Stromal cell of bone marrow (primary cell): ENCODE measurements at regions not wholly inside any gene's neighbourhood (a gene's known extent, or its start where the extent isn't known, plus 50 kb on each side); places are given as distances from the start of the nearest gene placed in this dataset.
"Not testable (repeated sequence)": the region's sequence is repeated elsewhere in the genome, so short reads cannot be mapped to it uniquely, and the experiment has no call there.

Experiments used
- DNase-seq: peaks from one replicate; pipeline ENCODE4 v3.0.0-alpha.2; 2012; ENCODE audit warnings: low read depth

DNA sequence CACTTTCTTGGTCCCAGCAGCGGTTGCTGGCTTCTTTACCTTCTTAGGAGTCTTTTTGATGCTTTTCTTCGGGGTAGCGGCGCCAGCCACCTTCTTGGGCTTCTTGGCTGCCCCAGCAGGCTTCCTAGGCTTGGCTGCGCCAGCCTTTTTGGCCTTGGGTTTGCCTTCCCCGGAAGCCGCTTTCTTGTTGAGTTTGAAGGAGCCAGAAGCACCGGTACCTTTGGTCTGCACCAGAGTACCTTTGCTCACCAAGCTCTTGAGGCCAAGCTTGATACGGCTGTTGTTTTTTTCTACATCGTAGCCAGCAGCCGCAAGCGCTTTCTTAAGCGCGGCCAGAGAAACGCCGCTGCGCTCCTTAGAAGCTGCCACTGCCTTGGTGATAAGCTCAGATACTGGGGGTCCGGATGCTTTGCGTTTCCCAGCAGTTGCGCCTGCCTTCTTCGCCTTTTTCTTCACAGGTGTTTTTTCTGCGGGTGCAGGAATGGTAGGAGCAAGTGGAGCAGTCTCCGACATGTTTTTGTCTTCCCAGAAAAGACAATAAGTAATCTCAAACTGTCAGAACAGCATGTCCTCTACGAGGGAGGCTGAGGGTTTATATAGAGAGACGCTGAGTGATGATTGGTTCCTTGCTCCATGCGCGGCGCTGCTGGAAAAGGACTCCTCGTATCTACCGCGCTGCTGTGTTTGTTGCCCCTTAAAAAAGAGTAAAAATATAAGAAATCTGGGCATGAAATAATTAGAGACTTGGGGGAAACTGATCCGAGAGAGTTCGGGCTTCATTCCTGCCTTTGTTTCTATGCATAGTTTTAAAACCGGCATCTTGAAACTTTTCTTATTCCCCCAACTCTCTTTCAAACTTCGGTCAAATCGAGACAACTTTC lies 130.3 kb upstream of the BTN3A2 start:
- DNase-seq = peak; percentile 42

DNA sequence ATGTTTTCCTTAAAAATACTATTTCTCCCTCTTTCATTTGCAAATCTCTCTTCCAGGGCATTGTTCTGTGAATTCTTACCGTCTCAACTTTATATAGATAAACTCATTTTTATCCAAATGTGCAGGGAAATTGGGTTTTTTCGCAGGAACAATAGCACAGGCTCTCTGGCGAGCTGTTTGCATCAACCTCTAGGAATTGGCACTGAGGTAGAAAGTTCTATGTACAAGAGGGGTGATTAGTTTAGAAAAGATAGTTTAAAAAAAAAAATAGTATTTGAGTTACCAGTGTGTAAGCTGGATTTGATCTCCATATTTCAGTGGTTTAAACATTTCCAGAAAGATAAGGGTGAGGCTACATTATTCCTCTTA lies 129.7 kb upstream of the BTN3A2 start:
- no peak for DNase-seq

DNA sequence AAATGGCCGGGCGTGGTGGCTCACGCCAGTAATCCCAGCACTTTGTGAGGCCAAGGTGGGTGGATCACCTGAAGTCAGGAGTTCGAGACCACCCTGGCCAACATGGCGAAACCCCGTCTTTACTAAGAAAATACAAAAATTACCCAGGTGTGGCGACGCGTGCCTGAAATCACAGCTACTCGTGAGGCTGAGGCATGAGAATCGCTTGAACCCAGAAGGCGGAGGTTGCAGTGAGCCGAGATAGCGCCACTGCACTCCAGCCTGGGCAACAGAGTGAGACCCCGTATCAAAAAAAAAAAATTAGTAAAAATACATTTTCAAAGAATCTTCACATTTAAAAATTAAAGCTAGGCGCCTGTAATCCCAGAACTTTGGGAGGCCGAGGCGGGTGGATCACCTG lies 125.6 kb upstream of the BTN3A2 start:
- not testable (repeated sequence) for DNase-seq

DNA sequence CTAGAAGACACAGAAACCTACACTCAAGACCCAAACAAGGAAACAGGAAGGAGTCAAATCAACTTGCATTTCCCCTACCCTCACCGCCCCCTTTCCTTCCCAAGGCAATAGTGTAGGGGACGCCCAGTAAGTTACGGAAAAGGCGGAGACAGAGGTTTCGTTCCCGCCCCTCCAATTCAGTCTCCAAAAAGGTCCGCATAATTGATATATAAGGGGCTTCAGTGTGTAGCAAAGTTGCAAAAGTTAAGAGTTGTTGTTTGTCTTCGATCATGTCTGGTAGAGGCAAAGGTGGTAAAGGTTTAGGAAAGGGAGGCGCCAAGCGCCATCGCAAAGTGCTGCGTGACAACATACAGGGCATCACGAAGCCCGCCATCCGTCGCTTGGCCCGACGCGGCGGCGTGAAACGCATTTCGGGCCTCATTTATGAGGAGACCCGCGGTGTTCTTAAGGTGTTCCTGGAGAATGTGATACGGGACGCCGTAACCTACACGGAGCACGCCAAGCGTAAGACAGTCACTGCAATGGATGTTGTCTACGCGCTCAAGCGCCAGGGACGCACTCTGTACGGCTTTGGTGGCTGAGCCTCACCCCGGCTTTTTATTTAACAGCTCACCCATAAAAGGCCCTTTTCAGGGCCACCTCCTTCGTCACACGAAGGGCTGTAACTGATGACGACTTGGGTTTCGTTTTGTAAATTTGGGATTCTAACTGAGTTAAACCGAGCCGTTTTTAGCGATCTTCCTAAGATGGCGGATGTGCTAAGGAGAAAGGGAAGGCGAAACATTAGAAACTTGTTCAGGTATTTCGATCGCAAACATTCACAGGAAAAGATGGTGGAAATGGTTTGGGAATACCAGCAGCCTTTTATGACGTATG lies 124.6 kb upstream of the BTN3A2 start:
- DNase-seq = peak; percentile 38

DNA sequence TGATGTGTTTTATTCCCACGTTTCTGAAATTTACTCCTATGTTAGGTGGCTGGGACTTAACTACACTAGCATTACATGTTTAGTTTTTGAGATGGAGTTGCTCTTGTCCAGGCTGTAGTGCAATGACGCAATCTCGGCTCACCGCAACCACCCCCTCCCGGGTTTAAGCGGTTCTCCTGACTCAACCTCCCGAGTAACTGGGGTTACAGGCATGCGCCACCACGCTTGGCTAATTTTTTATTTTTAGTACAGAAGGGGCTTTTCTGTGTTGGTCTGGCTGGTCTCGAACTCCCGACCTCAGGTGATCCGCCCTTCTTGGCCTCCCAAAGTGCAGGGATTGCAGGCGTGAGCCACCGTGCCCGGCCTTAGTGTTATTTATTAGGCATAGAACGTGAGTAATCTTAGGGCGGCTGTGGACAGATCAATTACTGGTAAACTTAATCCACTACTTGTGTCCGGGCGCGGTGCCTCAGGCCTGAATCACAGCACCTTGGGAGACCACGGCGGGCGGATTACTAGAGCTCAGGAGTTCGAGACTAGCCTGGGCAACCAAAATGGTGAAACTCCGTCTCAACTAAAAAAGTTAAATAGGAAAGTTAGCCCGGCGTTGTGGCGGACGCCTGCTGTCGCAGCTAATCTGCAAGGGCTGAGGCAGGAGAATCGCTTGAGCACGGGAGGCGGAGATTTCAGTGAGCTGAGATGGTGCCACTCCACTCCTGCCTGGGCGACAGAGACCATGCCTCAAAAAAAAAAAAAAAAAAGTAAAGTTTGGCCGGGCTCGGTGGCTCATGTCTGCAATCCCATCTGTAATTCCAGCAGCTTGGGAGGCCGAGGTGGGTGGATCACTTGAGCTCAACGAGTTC lies 123.7 kb upstream of the BTN3A2 start:
- peak; percentile 37 for DNase-seq

DNA sequence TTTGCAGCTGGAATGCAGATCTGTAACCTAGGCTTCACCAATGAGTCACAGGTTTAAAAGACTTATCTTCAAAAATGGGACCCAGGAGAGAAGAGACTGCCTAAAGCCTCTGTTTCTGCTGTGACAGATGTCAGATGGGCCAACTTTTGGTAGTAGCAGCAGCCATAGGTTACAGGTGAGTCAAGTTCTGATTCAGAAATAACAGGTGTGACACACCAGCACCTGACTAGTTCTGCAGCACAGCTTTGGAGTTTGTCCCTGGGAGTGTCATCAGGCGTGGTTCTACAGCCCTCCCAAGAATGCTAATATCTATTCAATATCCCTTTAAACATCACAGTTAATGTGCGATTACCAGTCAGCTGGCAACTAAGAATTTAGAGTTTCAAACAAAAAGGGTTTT lies 121.9 kb upstream of the BTN3A2 start:
- DNase-seq = no peak

DNA sequence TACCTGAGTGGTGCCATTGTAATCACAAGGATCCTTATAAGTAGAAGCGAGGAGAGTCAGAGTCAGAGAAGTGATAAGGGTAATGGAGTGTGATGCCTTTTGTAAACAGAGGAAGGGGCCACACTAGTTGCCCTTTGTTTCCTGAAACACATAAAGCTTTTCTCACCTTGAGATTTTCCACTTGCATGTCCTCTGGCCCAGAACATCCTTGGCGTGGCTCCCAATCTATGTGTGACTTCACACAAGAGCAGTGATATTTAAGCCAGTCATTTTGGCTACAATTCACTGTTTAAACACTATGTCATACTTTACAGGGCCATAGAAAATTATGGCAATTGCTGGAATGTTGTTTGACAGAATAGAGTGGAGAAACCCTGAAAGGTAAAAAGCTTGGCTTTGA lies 121.2 kb upstream of the BTN3A2 start:
- DNase-seq = no peak

DNA sequence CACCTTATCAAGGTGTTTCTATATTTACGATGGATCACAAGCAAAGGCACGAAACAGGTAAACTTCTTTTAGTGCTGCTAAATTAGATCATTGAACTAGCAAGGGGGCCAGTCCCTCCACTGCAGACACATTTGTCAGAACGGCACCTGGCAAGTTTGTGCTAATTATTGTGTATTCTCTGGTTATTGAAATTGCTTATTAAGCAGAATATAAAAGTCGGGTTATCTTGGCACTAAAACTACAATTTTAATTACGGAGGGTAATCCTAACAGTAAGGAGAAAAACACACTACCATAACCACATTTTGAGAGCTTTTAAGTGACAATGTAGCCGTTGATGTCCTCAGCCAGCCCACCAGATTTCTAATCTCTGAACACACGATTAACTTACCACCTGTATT lies 118.9 kb upstream of the BTN3A2 start:
- no peak for DNase-seq

DNA sequence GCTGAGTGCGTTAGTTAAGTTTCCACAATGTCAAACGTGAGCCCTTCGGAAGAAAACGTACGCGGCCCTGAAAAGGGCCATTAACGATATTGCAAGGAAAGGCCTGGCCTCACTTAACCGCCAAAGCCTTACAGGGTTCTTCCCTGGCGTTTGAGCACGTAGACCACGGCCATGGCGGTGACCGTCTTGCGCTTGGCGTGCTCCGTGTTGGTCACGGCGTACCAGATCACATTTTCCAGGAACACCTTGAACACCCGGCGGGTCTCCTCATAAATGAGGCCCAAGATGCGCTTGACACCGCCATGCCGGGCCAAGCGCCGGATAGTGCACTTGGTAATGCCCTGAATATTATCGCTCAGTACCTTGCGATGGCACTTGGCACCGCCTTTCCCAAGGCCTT lies 118.4 kb upstream of the BTN3A2 start:
- no peak for DNase-seq

DNA sequence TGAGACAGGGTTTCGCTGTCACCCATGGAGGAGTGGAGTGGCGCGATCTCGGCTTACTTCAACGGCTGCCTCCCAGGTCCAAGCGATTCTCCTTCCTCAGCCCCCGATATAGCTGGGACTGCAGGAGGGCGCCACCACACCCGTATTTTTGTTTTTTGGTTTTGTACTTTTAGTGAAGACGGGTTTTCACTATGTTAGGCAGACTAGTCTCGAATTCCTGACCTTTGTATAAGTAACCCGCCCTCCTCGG lies 115.4 kb upstream of the BTN3A2 start:
- DNase-seq = no peak

DNA sequence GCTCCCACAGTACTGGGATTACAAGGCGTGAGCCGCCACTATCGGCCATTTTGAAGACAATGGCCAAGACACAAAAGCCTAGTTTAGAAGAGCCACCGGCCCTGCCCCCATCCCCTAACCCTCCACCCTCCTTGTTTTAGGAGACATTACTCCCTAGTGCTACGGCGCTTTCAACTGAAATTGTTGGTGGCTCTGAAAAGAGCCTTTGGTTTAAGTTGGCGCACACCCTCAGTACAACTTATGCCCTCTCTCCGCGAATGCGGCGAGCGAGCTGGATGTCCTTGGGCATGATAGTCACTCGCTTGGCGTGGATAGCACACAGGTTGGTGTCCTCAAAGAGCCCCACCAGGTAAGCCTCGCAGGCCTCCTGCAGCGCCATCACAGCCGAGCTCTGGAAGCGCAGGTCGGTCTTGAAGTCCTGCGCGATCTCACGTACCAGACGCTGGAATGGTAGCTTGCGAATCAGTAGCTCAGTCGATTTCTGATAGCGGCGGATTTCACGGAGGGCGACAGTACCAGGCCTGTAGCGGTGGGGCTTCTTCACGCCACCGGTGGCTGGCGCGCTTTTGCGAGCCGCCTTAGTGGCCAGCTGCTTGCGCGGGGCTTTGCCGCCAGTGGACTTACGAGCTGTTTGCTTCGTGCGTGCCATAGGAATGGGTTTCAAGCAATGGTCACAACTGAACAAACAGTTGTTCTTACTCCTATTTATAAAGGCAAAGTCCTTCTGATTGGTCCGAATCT lies 114.9 kb upstream of the BTN3A2 start:
- no peak for DNase-seq

DNA sequence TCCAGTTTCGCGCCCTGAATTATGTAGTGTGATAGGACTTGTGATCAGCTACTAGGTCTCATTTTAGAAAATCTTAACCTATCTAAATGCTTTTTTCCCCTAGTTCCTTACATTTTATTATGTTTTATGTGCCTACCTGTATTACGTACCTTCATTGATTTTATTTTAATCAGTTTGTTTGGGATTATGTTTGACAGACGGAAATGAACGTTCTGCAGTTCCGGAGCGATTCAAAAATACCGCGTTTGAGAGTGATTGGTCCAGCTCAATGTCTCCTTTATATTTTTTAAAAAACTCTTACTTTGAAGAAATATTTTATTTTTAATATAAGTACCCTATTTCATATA lies 114.3 kb upstream of the BTN3A2 start:
- no peak for DNase-seq

DNA sequence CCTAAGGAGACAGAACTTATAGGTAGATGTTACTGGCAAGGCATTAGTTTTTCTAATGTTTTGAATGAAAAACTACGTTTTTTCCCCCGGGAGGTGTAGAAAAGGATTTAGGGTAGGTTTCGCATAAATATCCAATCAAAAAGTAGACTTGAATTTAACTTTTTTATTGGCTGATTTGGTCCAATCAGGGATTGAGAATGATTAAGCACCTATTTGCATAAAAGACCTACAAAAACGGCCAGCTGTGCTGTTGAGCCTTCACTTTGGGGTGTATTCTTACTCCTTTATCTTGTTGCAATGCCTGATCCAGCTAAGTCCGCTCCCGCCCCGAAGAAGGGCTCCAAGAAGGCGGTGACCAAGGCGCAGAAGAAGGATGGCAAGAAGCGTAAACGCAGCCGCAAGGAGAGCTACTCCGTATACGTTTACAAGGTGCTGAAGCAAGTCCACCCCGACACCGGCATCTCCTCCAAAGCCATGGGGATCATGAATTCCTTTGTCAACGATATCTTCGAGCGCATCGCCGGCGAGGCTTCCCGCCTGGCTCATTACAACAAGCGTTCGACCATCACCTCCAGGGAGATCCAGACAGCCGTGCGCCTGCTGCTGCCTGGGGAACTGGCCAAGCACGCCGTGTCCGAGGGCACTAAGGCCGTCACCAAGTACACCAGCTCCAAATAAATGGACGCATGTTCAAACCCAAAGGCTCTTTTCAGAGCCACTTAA lies 113.5 kb upstream of the BTN3A2 start:
- DNase-seq = peak; percentile 57

DNA sequence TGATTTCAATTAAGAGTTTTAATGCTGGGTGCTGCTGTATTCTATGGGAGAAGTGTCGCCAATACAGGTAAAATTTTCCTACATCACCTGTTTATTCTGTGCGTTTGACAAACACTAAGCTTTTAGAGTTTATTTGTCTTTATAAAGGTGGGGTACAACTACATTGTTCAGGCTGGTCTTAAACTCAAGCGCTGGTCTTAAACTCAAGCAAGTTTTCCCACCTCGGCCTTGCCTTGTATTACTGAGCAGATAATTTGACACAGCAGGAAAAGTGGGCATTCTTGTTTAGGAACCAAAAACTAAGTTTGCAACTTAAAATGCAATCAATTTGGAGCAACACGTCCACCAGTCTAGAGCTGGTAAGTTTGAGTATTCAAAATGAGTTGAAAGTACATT lies 112.9 kb upstream of the BTN3A2 start:
- DNase-seq = no peak

DNA sequence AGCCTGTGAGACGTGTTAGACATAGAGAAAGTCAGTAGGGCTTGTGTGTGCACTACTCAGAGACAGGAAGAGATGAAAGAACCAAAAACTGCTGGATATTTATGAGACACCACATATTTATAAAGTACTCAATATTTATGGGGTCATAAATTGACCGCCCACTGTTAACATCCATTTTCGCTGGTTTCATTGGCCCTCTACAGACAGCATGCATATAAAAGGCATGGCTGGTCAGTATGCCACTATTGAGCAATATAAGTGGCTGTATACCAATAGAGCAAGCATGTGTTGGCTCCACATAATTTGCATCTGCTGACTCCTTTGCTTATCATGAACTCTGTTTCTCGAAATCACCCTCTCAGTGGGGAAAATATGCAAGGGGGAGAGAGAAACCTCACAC lies 110.3 kb upstream of the BTN3A2 start:
- DNase-seq = no peak

DNA sequence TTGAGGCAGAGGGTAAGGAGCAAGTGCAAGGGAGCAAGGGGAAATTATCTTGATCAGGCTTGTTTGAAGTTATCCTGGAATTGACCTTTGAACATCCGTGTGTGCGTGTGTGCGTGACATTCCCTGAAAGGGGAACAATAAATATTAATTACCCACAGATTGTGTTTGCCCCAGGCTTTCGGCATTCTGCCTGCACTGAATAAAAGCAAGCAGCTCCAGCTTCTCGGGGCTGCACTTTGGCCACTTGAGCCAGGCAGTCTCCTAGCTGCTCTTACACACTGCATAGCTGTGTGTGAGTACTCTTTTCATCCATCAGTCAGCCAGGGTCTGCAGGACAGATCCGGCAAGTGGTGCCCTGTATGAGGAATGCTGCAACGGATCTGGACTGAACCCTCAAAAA lies 107.7 kb upstream of the BTN3A2 start:
- no peak for DNase-seq

DNA sequence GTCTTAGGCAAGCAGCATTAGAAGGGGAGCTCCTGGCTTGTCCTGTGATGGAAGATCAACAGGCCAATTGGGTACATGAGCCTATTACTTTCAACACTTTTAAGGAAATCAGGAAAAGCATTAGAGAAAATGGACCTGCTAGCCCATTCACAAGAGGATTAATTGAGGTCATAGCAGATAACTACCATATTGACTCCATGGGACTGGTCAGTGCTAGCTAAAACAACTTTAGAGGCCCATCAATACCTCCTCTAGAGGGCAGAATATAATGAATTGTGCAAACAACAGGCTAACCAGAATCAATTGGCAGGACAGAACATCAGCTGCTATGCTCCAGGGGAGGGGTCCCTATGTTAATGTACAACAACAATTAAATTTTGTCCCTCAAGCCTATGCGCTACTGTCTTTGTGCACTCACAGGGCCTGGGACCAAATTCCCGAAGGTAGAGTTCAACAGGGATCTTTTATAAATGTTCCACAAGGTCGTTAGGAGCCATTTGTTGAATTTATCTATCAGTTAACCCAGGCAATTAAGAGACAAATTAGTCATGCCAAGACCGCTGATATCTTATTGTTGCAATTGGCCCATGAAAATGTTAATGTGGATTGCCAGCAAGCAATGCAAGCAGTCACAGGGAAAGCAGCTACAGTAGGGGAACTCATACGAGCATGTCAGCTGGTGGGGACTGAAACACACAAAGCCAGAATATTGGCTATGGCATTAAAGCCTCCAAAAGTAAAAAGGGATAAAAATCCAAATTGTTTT lies 106.6 kb upstream of the BTN3A2 start:
- no peak for DNase-seq

DNA sequence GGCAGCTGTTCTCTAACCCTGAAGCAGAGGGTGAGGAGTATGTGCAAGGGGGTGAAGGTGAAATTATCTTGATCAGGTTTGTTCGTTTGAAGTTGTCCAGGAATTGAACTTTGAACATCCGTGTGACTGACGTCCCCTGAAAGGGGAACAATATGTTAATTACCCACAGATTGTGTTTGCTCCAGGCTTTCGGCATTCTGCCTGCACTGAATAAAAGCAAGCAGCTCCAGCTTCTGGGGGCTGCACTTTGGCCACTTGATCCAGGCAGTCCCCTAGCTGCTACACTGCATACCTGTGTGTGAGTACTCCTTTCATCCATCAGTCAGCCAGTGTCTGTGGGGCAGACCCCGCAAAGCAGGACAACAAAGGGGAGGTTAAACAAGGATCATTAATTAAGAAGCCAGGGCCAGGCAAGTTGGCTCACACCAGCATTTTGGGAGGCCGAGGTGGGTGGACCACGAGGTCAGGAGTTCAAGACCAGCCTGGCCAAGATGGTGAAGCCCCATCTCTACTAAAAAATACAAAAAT lies 104.8 kb upstream of the BTN3A2 start:
- DNase-seq = no peak

DNA sequence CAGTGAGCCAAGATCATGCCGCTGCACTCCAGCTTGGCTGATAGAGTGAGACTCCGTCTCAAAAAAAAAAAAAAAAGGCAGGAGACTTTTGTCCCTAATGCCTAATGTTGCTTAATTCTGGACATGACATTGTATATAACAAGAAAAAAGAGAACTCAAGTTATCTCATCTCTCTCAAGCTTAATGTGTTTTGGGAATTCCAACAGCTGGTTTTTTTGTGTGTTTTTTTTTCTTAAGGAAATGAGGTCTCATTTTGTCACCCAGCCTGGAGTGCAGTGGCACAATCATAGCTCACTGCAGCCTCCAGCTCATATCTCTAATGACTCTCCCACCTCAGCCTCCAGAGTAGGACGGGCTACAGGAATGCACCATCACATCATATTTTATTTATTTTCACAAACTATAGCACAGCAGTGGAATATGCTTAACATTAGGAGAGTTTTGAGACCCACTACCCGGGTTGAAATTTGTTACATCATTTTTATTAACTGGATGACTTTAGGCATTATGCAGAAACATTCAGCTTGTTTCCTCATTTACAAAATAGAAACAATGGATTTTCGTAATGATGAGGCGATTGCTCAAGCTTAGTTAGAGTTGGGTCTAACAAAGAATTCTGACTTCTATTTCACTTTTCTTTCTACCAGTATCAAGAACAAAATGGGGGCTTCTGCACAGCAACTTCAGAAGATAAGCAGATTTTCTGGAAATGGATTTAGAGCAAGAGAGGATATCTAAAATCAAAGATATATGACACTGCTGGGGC lies 104.1 kb upstream of the BTN3A2 start:
- no peak for DNase-seq

DNA sequence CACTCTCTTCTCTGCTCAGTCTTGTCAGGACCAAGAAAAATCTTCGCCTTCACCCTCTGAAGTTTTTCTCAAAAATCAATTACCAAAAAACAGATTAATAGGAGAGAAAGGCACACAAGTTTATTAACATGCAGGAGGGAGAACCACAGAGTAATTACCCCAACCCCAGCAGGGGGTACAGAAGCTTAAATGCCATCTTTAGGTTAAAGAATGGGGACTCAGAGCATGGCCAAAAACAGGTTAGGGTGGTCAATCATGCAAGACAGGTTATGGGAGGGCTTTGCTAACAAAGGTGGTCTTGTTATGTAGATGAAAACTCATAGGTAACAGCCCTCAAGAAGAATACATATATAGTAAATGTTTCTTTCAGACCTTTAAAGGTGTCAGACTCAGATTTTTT lies 100.5 kb upstream of the BTN3A2 start:
- DNase-seq = no peak
